ENCODE measurements at regions not wholly inside any gene's neighbourhood (a gene's known extent, or its start where the extent isn't known, plus 50 kb on each side); places are given as distances from the start of the nearest gene placed in this dataset.

DNA sequence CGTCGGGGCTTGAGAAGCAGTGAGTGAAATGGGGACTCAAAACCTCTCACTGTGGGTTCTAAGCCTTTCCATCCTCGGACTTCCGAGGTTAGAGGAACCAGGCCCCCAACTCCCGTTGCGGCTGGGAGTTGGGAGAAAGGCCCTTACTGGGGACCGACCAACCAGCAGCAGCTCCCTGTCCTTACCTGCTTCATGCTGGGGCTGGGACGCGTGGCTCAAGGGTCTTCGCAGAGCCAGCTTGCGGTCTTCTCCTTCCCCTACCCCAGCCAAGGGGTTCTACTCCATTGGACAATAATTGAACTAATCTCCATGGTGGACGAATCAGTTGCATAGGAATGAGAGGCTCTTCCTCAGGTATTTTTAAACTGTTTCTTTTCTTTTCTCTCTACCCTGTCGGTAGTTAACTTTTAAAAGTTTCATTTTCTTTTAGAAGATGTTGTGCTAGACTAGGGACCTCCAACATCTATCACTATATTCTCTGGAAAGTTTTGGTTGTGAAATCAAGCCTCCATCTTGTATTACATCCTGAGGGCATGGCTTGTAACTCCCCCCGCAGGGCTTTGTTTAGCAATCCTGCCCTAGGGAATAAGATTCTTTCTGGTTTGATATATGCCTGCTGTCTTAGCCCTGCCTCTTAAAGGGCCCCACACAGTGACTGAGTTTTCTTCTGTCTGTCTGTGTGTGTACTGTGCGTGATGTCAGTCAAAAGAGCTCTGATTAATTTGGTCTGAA is 1027.1 kb upstream of the PCDH9 start:
- DNase-seq, result no peak

DNA sequence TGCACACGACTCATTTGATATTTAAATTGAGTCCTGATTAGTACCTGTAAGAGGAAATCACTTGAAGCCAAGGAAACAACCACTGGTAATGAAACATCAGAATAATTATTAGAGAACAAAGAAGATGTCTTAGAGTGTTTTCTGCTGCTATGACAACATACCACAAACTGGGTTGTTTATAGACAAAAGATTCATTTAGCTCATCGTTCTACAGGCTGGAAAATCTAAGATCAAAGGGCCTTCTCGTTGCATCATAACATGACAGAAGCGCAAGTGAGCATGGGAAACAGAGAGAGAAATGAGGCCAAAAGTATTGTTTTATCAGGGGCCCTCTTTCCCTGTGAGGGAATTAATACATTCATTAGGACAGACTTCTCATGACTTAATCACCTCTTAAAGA is 1024.0 kb upstream of the PCDH9 start:
- DNase-seq, result no peak

GRCh38 chr13:68234274-68234673 is 1004.1 kb upstream of the PCDH9 start:
- no peak for DNase-seq

DNA sequence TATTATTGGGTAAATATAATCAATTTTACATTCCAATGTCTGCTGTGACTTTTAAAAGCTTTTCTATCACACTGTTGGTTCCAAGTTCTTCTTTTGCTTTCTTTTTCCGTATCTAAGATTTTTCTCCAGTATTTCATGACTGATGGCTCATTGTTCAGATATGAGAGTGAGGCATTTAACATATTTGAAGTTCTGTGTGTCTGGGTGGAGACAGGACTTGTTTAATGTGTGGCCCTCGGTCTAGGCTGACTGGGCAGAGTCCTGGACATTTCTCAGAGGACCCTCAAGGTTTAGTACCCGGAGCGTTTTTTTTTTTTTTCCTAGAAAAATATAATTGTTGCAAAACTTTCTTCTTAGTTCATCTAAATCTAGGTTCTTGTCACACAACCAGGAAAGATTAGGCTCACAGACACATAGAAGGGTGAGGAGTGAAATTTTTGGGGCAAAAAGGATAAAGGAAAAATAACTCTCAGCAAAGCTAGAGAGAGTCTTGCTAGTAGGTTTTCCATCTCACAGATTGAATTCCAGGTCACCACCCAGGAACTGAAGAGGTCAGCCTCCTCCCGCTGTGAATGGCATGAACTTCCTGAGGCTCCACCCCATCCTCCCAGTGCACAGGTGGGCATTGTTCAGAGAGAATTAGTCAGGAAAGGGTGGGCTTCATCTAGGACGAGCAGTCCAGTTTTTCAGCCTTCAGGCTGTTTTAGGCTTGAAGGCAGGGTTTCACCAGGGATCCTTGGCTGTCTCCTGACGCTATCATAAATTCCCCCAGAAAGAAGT is 1002.4 kb upstream of the PCDH9 start:
- peak; percentile 8 for DNase-seq

GRCh38 chr13:68214691-68215415 is 984.7 kb upstream of the PCDH9 start:
- no peak for DNase-seq

DNA sequence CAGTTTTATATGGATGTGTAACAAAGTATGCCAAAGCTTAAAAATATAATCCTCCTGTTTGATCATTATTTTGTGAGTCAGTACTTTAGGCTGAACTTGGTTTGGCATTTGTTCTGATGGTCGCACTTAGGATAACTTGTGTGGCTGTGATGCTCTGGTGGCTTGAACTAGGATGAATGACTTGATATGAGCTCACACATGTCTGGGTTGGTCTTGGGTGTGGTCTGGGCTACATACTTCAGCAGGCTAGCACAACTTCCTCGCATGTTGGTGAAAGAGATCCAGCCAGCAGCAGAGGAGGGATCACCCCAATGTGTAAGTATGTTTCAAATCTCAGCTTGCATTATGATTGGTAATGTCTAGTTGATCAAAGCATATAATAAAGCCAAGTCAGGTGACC is 969.1 kb upstream of the PCDH9 start:
- DNase-seq, result no peak

DNA sequence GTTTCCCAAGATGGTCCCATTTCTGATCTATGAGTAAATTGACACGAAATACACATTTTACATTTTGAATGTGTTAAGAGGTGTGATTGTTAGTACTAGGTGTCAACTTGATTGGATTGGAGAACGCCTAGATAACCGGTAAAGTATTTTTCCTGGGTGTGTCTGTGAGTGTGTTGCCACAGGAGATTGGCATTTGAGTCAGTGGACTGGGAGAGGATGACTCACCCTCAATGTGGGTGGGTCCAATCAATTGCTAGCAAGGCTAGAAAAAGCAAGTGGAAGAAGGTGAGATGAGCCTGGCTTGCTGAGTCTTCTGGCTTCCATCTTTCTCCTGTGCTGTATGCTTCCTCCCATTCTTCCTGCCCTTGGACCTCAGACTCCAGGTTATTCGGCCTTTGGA is 960.7 kb upstream of the PCDH9 start:
- no peak for DNase-seq

GRCh38 chr13:68185444-68186141 is 955.5 kb upstream of the PCDH9 start:
- no peak for DNase-seq

DNA sequence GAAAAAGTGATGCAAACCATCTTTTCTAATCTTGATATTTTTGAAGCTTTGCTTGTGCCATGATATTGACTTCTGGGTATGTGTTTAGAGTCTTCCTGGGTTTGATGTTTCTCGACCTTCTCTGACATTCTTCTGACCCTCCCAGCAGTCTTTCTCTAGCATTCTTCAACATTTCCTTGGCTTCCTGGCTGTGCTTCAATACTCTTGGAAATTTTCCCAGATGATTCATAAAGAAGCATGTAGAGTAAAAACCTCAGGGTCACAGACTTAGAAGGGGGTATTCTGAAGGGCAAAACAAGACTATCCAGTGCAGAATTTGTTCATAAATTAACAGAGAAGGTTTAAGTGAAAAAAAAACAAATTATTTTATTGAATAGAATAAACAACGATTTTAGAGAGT is 946.3 kb upstream of the PCDH9 start:
- DNase-seq, result peak; percentile 25

GRCh38 chr13:68174893-68175292 is 944.8 kb upstream of the PCDH9 start:
- no peak for DNase-seq

- no peak for DNase-seq
These were observed 943.0 kb upstream of the PCDH9 start for GRCh38 chr13:68173111-68173510.

- no peak for DNase-seq
These were observed 940.8 kb upstream of the PCDH9 start for GRCh38 chr13:68170961-68171360.

GRCh38 chr13:68168448-68168847 is 938.3 kb upstream of the PCDH9 start:
- DNase-seq, result no peak

GRCh38 chr13:68160466-68160865 is 930.3 kb upstream of the PCDH9 start:
- DNase-seq, result no peak

DNA sequence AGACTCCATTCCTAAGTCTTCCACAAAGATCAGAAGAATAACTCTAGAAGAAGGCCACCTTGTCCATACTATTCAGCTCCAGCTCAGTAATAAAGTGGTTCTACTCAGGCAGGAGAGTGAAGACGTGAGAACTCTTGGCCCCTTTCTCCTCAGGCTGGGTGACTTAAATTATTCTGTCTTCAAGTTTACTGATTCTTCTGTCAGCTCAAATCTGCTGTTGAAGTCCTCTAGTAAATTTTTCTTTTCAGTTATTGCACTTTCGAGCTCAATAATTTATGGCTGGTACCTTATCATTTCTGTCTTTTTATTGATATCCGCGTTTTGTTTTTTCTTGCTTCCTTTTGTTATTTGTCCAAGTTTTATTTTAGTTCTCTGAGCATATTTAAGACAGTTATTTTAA is 922.3 kb upstream of the PCDH9 start:
- DNase-seq, result no peak

GRCh38 chr13:68145852-68146251 is 915.7 kb upstream of the PCDH9 start:
- no peak for DNase-seq

- no peak for DNase-seq
These were observed 898.3 kb upstream of the PCDH9 start for GRCh38 chr13:68128297-68128915.

DNA sequence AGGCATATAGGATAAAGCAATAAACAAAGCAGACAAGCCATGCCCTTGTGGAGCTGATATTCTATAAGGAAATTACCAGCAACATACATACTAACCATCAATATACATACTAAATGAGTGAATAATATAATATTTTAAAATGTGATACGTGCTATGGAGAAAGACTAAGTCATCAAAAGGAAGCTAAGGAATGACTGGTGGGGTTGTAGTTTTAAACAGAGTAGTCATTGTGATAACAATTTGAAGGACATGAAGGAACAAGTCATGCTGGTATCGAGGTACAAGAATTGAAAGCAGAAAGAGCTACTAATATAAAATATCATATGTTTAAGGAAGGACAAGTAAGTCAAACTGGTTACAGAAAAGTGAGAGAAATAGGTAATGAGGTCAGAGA is 894.9 kb upstream of the PCDH9 start:
- no peak for DNase-seq

DNA sequence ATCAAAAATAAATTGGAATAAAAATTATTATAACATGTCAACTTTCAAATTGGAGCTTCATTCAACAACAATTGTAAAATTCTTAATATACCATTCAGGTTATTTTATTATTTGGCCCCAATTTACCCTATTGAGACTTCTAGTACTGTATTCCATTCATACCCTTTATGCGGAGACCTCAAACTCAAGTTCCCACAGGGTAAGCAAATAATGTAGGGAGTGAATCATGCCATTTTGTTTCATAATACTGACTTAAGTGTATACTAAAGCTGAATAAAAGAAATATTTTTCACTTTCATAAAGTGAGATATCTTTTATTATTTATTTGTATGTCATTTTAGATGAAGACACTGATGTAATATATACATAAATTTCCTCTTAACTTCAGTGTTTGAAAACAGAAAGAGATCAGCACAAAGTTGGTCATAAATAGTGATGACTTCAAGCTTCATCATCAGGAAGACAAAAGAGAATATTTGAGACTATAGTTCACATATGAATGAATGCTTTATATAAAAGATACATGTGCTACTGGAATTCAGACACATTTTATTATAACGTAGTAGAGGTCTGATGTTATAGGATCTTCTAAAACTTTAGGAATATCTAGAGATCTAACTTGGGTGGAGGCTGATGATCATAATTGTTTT is 894.4 kb upstream of the PCDH9 start:
- no peak for DNase-seq

DNA sequence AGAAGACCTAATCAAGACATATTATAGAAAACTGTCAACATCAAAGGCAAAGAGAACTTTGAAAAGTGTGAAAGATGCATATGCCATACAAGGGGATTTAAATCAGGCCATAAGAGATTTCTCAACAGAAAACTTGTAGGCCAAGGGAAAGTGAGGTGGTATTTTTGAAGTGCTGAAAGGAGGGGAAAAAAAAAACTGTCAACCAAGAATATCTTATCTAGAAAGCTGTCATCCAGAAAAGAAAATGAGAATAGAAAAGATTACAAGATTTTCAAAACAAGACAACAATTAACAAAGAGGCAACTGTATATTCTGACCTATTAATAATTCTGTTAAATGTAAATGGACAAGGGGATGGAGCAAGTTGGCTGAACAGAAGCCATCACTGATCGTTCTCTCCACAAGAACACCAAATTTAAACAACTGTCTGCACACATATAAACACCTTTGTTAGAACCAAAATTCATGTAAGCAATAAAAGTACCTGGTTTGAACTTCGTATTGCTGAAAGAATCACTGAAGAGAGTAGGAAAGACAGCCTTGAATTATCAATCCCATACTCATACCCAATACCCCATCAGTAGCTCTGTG is 880.1 kb upstream of the PCDH9 start:
- DNase-seq, result no peak

DNA sequence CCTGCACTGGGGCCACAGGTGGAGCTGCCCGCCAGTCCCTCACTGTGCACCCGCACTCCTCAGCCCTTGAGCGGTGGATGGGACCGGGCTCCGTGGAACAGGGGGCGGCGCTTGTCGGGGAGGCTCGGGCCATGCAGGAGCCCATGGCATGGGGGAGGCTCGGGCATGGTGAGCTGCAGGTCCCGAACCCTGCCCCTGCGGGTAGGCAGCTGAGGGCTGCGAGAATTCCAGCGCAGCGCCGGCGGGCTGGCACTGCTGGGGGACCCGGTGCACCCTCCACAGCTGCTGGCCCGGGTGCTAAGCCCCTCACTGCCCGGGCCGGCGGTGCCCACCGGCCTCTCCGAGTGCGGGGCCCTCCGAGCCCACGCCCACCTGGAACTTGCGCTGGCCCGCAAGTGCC is 877.5 kb upstream of the PCDH9 start:
- no peak for DNase-seq

GRCh38 chr13:68099631-68100030 is 869.5 kb upstream of the PCDH9 start:
- DNase-seq, result no peak

All from amniotic stem cell (primary cell).